VCaP (cell line): ENCODE measurements at regions not wholly inside any gene's neighbourhood (a gene's known extent, or its start where the extent isn't known, plus 50 kb on each side); places are given as distances from the start of the nearest gene placed in this dataset.
"Not testable (repeated sequence)": the region's sequence is repeated elsewhere in the genome, so short reads cannot be mapped to it uniquely, and the experiment has no call there.

Source experiments
- H3K27ac ChIP-seq: fragments of 450-650 bp; 2 replicates; pipeline ENCODE4 v1.5.1; 2017
- TF ChIP-seq, protein P1 (sequence below): fragments of 450-650 bp; conservative IDR thresholded peaks from 2 replicates; pipeline ENCODE4 v1.5.1; 2017; ENCODE audit warnings: mild to moderate bottlenecking, moderate library complexity

DNA sequence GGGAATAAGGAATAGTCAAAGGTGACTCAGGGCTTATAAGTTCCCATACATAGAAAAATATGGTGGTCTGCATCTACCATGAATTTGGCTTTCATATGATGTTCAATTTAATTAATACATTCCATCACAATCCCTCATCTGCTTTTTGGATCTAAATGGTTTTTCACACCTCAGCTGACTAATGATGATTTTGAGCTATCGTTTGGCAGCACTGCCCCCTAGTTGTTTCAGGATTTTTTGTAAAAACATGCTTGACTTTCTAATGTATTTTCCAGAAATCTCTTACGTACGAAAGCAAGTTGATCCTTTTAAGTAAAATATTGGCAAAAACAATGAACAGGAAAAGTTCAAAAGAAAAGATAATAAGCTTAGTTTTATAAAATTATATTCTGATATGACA, 408.6 kb upstream of the ADGRB3 start:
- no peak overlapping the region for H3K27ac ChIP-seq
- TF ChIP-seq, protein P1, sequence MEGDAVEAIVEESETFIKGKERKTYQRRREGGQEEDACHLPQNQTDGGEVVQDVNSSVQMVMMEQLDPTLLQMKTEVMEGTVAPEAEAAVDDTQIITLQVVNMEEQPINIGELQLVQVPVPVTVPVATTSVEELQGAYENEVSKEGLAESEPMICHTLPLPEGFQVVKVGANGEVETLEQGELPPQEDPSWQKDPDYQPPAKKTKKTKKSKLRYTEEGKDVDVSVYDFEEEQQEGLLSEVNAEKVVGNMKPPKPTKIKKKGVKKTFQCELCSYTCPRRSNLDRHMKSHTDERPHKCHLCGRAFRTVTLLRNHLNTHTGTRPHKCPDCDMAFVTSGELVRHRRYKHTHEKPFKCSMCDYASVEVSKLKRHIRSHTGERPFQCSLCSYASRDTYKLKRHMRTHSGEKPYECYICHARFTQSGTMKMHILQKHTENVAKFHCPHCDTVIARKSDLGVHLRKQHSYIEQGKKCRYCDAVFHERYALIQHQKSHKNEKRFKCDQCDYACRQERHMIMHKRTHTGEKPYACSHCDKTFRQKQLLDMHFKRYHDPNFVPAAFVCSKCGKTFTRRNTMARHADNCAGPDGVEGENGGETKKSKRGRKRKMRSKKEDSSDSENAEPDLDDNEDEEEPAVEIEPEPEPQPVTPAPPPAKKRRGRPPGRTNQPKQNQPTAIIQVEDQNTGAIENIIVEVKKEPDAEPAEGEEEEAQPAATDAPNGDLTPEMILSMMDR = peak; percentile 65

DNA sequence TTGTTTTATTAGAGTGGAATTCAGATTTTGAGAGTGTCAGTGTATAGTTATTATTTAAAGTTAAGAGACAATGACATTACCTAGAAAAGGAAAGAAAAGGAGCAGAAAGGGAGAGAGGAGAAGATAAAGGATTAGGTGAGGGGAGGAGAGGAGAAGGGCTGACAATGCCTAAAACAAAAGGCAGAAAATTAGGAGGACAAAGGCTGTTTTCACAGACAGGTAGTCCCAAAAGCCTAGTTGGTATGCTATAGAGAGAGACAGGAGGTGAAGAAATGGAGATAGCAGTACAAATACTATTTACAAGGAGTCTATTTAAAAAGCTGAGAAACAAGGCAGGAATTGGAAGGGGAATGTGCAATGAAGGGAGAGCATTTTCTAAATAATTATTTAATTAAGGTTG, 409.4 kb upstream of the ADGRB3 start:
- TF ChIP-seq, protein P1 = no peak
- H3K27ac ChIP-seq = no peak overlapping the region

DNA sequence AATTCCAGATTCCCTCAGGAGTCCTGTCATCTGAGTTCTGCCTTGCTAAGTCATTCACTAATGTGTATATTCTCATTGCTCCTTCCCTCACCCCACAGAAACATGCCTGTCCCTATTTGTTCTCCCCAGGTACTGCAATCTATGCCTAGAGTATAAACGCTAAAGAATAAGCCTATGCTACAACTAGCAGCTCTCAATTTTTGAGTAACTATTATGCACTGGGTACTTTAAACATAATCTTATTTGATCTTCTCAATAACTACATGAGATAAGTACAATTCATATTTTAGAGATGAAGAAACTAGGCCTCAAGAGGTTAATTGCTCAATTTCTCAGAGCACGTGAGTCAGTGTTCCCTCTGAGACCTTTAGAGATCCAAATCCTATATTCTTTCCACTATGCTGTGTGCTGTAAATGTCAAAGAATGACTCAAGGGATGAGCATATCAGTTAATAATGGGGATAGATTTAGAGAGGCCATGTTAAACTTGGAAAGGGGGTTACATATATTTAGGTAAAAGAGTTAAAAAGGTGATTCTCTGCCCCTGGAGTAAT, 423.8 kb upstream of the ADGRB3 start:
- no peak overlapping the region for H3K27ac ChIP-seq
- TF ChIP-seq, protein P1 = no peak

DNA sequence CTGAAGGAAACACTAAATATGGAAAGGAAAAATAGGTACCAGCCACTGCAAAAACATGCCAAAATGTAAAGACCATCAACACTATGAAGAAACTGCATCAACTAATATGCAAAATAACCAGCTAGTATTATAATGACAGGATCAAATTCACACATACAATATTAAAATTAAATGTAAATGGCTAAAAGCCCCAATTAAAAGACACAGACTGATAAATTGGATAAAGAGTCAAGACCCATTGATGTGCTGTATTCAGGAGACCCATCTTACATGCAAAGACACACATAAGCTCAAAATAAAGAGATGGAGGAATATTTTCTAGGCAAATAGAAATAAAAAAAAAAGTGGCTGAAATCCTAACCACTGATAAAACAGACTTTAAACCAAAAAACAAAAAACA, 427.5 kb upstream of the ADGRB3 start:
- H3K27ac ChIP-seq = not testable (repeated sequence)

DNA sequence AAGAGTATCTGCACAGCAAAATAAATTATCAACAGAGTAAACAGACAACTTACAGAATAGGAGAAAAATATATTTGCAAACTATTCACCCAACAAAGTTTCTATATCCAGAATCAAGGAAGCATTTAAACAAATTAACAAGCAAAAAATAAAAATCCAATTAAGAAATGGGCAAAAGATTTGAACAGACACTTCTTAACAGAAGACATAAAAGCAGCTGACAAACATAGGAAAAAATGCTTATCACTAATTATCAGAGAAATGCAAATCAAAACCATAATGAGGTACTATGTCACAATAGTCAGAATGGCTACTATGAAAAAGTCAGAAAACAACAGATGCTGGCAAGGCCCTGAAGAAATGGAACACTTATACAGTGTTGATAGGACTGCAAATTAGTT, 434.2 kb upstream of the ADGRB3 start:
- TF ChIP-seq, protein P1 = no peak
- H3K27ac ChIP-seq = no peak overlapping the region

DNA sequence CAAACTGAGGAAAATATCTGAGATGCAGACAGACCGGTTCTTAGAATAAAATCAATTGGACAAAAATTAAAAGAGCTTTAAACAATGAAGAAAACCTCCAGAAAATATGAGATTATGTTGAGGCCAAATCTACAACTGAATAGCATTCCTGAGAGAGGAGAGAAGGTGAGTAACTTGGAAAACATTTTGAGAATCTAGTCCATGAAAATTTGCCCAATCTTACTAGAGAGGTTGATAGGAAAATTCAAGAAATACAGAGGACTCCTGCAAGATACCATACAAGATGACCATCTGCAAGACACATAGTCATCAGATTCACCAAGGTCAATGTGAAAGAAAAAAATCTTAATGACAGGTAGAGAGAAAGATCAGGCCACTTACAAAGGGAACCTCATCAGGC, 437.7 kb upstream of the ADGRB3 start:
- TF ChIP-seq, protein P1 = no peak
- no peak overlapping the region for H3K27ac ChIP-seq

DNA sequence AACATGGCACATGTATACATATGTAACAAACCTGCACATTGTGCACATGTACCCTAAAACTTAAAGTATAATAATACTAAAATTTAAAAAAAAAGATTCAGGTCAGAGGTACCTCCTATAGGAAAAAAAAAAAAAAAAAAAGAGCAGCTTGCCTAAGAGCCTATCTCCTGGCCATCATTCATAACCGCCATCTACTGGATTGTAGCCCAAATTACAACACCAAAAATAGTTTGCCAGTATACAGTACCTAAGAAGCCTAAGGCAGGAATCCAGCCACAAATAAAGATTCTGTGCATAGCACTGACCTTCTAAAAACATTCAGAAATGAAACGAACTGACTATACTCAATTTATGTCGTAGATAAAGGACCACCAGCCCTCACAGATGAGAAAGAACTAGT, 438.4 kb upstream of the ADGRB3 start:
- TF ChIP-seq, protein P1 = peak; percentile 21; the same call in 1 of the 2 replicates
- H3K27ac ChIP-seq = no peak overlapping the region

DNA sequence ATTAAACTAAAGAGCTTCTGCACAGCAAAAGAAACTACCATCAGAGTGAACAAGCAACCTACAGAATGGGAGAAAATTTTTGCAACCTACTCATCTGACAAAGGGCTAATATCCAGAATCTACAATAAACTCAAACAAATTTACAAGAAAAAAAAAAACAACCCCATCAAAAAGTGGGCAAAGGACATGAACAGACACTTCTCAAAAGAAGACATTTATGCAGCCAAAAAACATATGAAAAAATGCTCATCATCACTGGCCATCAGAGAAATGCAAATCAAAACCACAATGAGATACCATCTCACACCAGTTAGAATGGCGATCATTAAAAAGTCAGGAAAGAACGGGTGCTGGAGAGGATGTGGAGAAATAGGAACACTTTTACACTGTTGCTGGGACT, 439.3 kb upstream of the ADGRB3 start:
- not testable (repeated sequence) for H3K27ac ChIP-seq
